ENCODE measurements at regions not wholly inside any gene's neighbourhood (a gene's known extent, or its start where the extent isn't known, plus 50 kb on each side); places are given as distances from the start of the nearest gene placed in this dataset.
"Not testable (repeated sequence)": the region's sequence is repeated elsewhere in the genome, so short reads cannot be mapped to it uniquely, and the experiment has no call there.

DNA sequence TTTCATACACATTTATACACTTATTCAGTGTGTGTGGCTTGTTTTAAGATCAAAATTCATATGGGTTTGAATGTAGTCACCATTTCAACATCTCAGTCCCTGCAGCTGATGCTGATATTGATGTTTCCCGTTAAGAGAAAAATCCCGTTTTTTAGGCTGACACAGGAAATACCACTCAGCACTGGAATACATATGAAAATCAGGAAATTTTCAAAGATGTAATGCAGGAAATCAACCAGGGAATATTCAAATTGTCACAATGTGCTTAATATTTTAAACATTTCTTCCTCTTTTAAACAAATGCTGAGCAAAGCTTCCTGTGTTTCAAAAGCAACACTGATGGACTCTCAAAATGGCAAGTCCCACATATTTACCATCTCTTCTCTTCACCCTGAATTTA, 94.5 kb upstream of the MARCKS start:
- no peak for DNase-seq

- DNase-seq = no peak
Observed at GRCh38 chr6:113763311-113763766, 93.8 kb upstream of the MARCKS start.

GRCh38 chr6:113763876-113764275, 93.3 kb upstream of the MARCKS start:
- DNase-seq = no peak

DNA sequence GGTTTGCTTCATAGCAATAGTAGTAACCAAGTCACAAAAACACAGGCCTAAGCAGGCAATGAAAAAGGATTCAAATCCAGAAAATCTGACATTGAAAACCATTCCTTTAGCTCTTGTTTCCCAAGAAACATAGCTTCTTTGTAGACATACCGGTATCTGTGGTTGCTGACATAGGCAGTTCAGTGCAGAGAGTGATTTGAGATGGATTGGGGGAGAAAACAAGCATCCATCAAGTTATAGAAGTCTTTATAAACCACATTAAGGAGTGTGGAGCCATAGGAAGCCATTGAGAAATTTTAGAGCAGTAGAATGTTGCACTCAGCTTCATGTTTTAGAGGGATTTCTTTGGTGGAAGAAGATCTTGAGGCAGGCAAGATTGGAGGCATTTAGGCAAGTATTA, 91.2 kb upstream of the MARCKS start:
- DNase-seq = no peak

GRCh38 chr6:113767985-113768384, 89.2 kb upstream of the MARCKS start:
- DNase-seq = no peak

- no peak for DNase-seq
Observed at GRCh38 chr6:113772961-113773360, 84.2 kb upstream of the MARCKS start.

- DNase-seq = no peak
Observed at GRCh38 chr6:113774127-113774825, 82.9 kb upstream of the MARCKS start.

DNA sequence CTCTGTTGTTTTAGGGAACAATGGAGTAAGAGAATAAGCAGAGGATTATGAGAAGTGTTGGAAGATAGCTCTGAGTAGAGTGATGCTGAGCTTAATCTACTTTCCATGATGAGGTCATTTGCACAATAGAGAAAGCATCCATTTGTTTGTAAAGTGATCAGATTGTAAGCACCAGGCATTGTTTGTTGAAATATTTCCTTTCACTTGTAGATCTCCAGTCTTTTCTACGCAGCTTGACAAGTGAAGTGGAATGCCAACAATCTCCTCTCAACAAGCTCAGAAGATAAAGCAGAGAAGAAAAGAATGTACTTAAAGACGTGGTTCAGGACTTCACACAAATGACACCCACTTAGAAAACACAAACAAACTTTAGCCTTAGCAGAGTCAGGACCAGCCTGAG, 80.1 kb upstream of the MARCKS start:
- no peak for DNase-seq

- no peak for DNase-seq
Observed at GRCh38 chr6:113777601-113778000, 79.5 kb upstream of the MARCKS start.

GRCh38 chr6:113779656-113780055, 77.5 kb upstream of the MARCKS start:
- no peak for DNase-seq

DNA sequence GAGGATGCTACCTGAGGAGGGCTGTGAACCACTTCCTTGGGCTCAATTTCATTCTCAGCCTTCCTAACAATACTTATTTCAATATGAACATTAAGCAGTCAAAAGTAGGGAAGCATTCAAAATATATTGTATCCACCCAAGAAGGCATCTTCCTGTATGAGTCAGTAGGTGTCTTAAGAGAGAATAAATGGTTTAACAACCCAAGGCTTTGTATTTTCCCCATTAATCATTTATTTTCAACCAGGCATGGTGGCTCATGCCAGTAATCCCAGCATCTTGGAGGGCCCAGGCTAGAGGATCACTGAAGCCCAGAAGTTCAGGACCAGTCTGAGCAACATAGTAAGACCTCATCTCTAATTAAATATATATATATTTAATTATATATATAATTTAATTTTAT, 74.5 kb upstream of the MARCKS start:
- DNase-seq = no peak

DNA sequence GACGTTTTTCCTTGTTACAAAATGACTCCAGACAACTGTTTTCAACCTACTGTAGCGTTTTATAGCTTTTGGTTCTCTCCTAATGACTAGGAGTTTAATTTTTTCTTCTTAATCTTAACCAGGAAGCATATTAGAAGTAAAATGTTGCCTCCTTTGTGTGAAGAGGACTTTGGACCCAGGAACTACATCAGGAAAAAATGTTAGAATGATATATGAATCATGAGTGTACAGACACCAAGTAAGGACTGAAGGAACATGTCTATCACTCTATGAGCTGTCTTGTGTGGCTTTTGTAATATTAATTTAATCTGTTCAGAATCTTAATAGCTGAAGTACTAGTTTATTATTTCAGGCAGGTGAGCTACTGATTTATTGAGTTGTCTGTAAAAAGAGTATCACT, 71.0 kb upstream of the MARCKS start:
- no peak for DNase-seq

- DNase-seq = no peak
Observed at GRCh38 chr6:113788586-113788985, 68.6 kb upstream of the MARCKS start.

DNA sequence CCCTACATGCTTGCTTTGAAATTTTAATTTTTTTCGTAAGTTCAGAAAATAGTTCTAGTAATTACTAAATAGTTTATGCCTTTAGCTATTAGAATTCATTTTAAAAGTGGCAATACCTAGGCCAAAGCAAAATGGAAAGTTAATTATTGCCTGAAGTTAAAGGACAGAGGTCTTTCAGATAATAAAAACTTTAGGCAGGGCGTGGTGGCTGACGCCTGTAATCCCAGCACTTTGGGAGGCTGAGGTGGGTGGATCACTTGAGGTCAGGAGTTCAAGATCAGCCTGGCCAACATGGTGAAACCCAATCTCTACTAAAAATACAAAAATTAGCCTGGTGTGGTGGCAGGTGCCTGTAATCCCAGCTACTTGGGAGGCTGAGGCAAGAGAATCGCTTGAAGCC, 65.9 kb upstream of the MARCKS start:
- not testable (repeated sequence) for DNase-seq

- DNase-seq = not testable (repeated sequence)
Observed at GRCh38 chr6:113795371-113795770, 61.8 kb upstream of the MARCKS start.

DNA sequence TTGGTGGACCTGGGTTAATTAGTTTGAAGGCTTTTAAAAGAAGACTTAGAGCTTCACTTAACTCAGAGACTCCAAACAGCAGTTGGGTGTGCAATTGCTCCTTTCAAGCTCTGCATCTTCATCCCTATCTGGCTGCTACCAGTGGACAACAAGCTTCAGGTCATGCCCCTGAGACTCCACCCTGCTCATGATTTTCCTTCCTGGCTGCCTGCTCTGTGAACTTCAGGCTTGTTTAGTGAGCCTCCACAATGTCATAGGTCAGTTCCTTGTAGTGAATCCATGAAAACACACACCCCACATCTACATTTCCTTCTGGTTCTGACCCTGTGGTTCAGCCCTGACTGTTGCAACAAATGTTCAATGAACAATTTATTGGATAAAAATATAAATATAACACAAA, 61.1 kb upstream of the MARCKS start:
- DNase-seq = no peak

- no peak for DNase-seq
Observed at GRCh38 chr6:113802779-113803178, 54.4 kb upstream of the MARCKS start.

DNA sequence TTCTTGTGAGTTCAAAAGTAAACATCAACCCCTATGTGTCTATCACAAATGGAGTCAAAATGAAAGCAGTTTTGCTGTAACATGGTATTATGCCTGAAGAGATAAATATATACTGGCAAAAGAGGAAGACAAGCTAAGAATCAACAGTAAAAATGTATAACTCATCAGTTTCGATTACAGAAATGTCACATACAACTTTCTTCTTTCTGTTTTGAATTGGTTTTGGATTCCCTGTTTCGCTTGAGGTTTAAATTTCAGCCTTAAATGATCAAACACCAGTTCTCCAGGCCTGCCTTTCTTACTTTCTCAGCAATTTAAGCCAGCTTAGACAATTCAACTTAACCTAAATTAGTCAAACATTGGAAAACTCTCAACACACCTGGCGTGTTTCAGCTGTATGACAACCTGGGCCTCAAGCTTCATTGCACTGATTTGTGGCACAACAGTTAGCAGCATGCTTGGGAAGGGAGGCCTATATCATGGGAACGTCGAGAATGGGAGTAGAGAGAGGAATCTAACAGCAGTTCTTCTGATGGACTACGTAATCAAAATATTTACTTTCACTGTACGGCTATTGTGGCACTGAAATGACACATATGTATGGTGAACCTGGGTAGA, 51.9 kb upstream of the MARCKS start:
- DNase-seq = no peak

GRCh38 chr6:113805811-113806495, 51.2 kb upstream of the MARCKS start:
- DNase-seq = no peak
